ENCODE measurements at regions not wholly inside any gene's neighbourhood (a gene's known extent, or its start where the extent isn't known, plus 50 kb on each side); places are given as distances from the start of the nearest gene placed in this dataset.

DNA sequence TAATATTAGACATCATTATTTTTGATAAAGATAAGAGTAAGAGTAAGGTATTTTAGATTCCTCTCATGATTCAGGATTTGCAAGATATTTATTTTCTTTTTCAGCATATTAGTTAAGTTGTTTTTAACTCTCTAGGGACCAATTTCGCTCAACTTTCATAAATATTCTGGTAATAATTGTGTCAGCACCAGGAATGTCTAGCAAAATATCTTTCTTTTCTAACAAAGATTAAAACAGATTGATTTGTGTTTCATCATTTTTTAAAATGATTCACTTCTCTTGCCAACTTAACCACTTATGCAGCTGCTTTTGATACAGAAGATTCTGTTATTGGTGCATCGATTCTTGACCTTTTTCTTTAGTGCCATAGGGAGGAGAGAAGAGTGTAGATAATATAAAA, 172.8 kb upstream of the PTGFR start:
- no peak for TF ChIP-seq ZNF3 (CRISPR knock-in tag; IDR thresholded peaks at IDR 0.05)
- no peak for TF ChIP-seq ZNF217 (CRISPR knock-in tag; IDR thresholded peaks at IDR 0.05)
- no peak for TF ChIP-seq ZNF589 (CRISPR knock-in tag; IDR thresholded peaks at IDR 0.05; ENCODE audit: low read depth)
- no peak for TF ChIP-seq POLR2A (conservative IDR thresholded peaks at IDR 0.05)
- TF ChIP-seq FOXK1 (CRISPR knock-in tag; IDR thresholded peaks at IDR 0.05; ENCODE audit: borderline replicate concordance) = no peak
- no peak for TF ChIP-seq ZBTB43 (CRISPR knock-in tag; IDR thresholded peaks at IDR 0.05)
- no peak for TF ChIP-seq EZH2 (IDR thresholded peaks at IDR 0.05; ENCODE audit: borderline replicate concordance, low read depth, low read length)
- TF ChIP-seq, protein P1, sequence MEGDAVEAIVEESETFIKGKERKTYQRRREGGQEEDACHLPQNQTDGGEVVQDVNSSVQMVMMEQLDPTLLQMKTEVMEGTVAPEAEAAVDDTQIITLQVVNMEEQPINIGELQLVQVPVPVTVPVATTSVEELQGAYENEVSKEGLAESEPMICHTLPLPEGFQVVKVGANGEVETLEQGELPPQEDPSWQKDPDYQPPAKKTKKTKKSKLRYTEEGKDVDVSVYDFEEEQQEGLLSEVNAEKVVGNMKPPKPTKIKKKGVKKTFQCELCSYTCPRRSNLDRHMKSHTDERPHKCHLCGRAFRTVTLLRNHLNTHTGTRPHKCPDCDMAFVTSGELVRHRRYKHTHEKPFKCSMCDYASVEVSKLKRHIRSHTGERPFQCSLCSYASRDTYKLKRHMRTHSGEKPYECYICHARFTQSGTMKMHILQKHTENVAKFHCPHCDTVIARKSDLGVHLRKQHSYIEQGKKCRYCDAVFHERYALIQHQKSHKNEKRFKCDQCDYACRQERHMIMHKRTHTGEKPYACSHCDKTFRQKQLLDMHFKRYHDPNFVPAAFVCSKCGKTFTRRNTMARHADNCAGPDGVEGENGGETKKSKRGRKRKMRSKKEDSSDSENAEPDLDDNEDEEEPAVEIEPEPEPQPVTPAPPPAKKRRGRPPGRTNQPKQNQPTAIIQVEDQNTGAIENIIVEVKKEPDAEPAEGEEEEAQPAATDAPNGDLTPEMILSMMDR (IDR thresholded peaks at IDR 0.05 in 2 of 3, conservative IDR thresholded peaks at IDR 0.05 in 1 of 3; ENCODE audit: insufficient read depth in 2 of 3, low read depth in 1 of 3, low read length in 3 of 3) = no peak
- no peak for TF ChIP-seq CHD1 (IDR thresholded peaks at IDR 0.05; ENCODE audit: low read length)
- TF ChIP-seq NCOA1 (IDR thresholded peaks at IDR 0.05; ENCODE audit: low read depth) = no peak
- TF ChIP-seq TRIM28 (IDR thresholded peaks at IDR 0.05) = no peak
- no peak for TF ChIP-seq EGR1 (conservative IDR thresholded peaks at IDR 0.05)
- TF ChIP-seq ELF1 (tag; IDR thresholded peaks at IDR 0.05) = no peak
- TF ChIP-seq GABPA (tag; conservative IDR thresholded peaks at IDR 0.05; ENCODE audit: low read depth) = no peak

Data from K562 (cell line).